ENCODE measurements at regions not wholly inside any gene's neighbourhood (a gene's known extent, or its start where the extent isn't known, plus 50 kb on each side); places are given as distances from the start of the nearest gene placed in this dataset.

GRCh38 chr6:22621701-22622100 lies 52.3 kb downstream of the HDGFL1 start:
- no peak for DNase-seq (ENCODE audit: low read depth)
- TF ChIP-seq, protein P1, sequence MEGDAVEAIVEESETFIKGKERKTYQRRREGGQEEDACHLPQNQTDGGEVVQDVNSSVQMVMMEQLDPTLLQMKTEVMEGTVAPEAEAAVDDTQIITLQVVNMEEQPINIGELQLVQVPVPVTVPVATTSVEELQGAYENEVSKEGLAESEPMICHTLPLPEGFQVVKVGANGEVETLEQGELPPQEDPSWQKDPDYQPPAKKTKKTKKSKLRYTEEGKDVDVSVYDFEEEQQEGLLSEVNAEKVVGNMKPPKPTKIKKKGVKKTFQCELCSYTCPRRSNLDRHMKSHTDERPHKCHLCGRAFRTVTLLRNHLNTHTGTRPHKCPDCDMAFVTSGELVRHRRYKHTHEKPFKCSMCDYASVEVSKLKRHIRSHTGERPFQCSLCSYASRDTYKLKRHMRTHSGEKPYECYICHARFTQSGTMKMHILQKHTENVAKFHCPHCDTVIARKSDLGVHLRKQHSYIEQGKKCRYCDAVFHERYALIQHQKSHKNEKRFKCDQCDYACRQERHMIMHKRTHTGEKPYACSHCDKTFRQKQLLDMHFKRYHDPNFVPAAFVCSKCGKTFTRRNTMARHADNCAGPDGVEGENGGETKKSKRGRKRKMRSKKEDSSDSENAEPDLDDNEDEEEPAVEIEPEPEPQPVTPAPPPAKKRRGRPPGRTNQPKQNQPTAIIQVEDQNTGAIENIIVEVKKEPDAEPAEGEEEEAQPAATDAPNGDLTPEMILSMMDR (conservative IDR thresholded peaks at IDR 0.05; ENCODE audit: low read depth, low read length), result no peak
- no peak overlapping the region for H3K4me3 ChIP-seq (ENCODE audit: low read depth, low read length)

GRCh38 chr6:22622351-22622750 lies 53.0 kb downstream of the HDGFL1 start:
- no peak overlapping the region for H3K4me3 ChIP-seq (ENCODE audit: low read depth, low read length)
- no peak for DNase-seq (ENCODE audit: low read depth)
- TF ChIP-seq, protein P1 (conservative IDR thresholded peaks at IDR 0.05; ENCODE audit: low read depth, low read length), result no peak

DNA sequence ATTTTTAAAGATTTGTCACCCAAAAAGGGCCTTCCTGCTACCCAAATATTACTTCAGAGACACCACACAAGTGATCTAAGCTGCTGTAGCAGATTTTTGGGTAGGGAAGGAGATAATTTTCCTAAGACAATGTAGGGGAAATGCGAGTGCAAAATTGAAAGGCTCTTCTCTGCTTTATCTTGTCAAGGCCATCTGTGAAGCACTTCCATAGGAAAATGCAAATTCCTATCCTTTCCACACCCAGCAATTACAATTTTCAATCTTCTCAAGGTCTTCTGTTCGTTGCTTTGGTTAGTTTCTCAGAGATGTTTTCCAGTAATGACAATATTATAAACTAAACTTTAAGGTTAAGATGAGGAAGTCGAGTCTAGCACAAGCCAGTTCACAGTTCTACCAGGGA lies 53.4 kb downstream of the HDGFL1 start:
- TF ChIP-seq, protein P1 (conservative IDR thresholded peaks at IDR 0.05; ENCODE audit: low read depth, low read length), result no peak
- no peak for DNase-seq (ENCODE audit: low read depth)
- H3K4me3 ChIP-seq (ENCODE audit: low read depth, low read length), result no peak overlapping the region

GRCh38 chr6:22627644-22628043 lies 58.3 kb downstream of the HDGFL1 start:
- DNase-seq (ENCODE audit: low read depth), result no peak
- no peak overlapping the region for H3K4me3 ChIP-seq (ENCODE audit: low read depth, low read length)
- TF ChIP-seq, protein P1 (conservative IDR thresholded peaks at IDR 0.05; ENCODE audit: low read depth, low read length), result no peak

GRCh38 chr6:22631091-22631490 lies 61.7 kb downstream of the HDGFL1 start:
- no peak overlapping the region for H3K4me3 ChIP-seq (ENCODE audit: low read depth, low read length)
- no peak for DNase-seq (ENCODE audit: low read depth)
- TF ChIP-seq, protein P1 (conservative IDR thresholded peaks at IDR 0.05; ENCODE audit: low read depth, low read length), result no peak

DNA sequence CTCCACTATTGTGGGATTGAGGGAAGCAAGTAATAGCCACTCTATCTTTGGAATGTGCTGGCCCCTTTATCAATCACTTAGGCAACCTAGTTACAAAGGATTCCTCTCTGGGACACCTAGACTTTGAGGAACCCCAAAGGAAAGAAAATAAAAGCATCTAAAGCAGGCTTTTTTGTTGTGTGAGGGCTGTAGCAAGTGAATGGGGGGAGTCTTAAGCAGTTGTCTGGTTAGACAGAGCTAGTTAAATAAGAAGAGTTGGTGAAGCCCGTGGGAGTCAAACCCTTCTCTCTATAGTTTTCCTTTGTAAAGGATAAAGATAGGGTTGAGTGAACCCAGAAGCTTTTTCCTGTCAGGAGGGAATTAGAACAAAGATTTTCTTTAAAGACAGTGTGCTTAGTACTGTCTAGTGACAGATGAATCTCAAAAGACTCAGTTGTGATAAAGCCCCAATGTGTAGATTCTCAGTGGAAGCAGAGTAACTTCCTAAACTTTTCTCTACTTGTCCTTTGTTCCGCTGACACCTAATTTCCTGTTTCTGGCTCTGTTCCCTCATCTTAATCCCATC lies 63.3 kb downstream of the HDGFL1 start:
- TF ChIP-seq, protein P1 (conservative IDR thresholded peaks at IDR 0.05; ENCODE audit: low read depth, low read length), result no peak
- no peak for DNase-seq (ENCODE audit: low read depth)
- H3K4me3 ChIP-seq (ENCODE audit: low read depth, low read length), result no peak overlapping the region

- no peak overlapping the region for H3K4me3 ChIP-seq (ENCODE audit: low read depth, low read length)
- TF ChIP-seq, protein P1 (conservative IDR thresholded peaks at IDR 0.05; ENCODE audit: low read depth, low read length), result no peak
- DNase-seq (ENCODE audit: low read depth), result no peak
Observed at GRCh38 chr6:22636452-22636851, 67.1 kb downstream of the HDGFL1 start.
